Right lobe of liver (tissue), 4 donors: ENCODE measurements at regions not wholly inside any gene's neighbourhood (a gene's known extent, or its start where the extent isn't known, plus 50 kb on each side); places are given as distances from the start of the nearest gene placed in this dataset.

ENCODE experiments used
- POLR2A ChIP-seq: fragments of 450-650 bp; IDR thresholded peaks from one replicate; pipeline ENCODE4 v1.6.1; 2017; ENCODE audit warnings: antibody characterized with exemption, mild to moderate bottlenecking
- TF ChIP-seq, protein P1 (sequence below), 4 donors: fragments of 200-600 bp in 3 of 4; fragments of 450-650 bp in 1 of 4; IDR thresholded peaks; one replicate each; pipeline versions ENCODE4 v1.5.1 to v1.8.0; 2016 to 2022; ENCODE audit warnings: antibody characterized with exemption in 4 of 4, mild to moderate bottlenecking in 2 of 4
- donor health status: DM: no; HTN: no; CAD: no.
- donor health status: DM: no; HTN: no; CAD: no.
- donor health status: DM: no; HTN: yes; CAD: no.

GRCh38 chr1:116194568-116194967, 83.4 kb downstream of the MAB21L3 start:
- TF ChIP-seq POLR2A: no peak
- TF ChIP-seq, protein P1, sequence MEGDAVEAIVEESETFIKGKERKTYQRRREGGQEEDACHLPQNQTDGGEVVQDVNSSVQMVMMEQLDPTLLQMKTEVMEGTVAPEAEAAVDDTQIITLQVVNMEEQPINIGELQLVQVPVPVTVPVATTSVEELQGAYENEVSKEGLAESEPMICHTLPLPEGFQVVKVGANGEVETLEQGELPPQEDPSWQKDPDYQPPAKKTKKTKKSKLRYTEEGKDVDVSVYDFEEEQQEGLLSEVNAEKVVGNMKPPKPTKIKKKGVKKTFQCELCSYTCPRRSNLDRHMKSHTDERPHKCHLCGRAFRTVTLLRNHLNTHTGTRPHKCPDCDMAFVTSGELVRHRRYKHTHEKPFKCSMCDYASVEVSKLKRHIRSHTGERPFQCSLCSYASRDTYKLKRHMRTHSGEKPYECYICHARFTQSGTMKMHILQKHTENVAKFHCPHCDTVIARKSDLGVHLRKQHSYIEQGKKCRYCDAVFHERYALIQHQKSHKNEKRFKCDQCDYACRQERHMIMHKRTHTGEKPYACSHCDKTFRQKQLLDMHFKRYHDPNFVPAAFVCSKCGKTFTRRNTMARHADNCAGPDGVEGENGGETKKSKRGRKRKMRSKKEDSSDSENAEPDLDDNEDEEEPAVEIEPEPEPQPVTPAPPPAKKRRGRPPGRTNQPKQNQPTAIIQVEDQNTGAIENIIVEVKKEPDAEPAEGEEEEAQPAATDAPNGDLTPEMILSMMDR (IDR thresholded peaks at IDR 0.05): no peak
